TTC549 (cell line): ENCODE measurements at regions not wholly inside any gene's neighbourhood (a gene's known extent, or its start where the extent isn't known, plus 50 kb on each side); places are given as distances from the start of the nearest gene placed in this dataset.
"Not testable (repeated sequence)": the region's sequence is repeated elsewhere in the genome, so short reads cannot be mapped to it uniquely, and the experiment has no call there.

Experiments used
- FAIRE-seq: peaks from 2 replicates; lab custom pipeline; 2012; peaks lifted over from hg19 to GRCh38; lab: Jason Lieb, UNC

DNA sequence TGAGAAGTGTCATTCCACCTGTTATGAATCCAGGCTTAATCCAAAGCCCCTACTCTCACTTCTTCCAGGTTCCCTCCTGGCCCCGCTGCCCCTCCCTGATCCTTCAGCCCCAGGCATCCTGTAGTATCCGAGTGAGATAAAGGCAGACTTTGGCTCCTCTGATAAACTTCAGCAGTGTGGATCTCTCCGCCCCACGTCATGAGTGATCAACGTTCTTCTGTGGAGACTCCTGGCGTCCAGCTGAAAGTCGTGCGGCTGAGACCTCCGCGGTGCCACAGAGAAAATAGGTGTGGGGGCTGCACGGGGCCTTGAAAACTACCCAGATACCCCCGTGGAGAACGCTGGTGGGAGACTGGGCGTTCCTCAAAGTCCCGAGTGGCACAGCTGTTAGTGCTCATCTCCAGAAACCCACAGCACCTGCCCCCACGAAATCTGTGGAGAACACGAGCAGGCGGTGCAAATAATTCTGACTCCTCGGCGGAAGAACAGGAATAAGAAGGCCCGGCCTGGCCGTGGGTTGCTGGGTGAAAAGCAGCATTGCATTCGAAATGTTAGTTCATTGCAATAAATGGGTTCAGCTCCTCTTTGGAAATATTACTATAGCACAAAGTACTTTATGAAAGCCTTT is 180.0 kb upstream of the RGS6 start:
- no peak for FAIRE-seq

DNA sequence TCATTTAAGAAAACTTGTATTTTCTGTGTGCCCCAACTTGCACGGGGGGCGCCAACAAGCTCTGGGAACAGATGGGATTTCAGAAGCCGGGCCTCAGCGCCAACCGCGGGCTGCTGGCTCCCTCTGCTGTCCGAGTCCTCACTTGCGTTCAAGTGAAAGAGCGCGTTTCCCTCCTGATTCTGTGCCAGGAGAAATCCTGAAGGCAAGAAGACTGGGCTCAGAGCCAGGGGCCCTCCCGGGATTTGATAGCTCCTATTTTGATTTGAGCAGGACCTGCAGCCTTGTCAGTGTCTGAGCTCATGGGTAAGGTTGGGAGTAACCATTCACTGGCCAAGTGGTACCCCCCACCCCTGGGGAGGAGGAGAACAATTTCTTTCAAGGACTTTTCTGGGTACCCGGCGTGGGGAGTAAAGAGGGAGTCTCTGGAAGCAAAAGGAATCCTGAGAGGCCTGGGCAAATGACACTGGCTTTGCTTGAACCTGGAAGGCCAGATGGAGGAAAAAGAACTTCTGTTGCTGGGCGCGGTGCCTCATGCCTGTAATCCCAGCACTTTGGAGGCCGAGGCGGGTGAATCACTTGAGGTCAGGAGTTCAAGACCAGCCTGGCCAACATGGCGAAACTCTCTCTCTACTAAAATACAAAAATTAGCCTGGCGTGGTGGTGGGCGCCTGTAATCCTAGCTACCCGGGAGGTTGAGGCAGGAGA is 179.0 kb upstream of the RGS6 start:
- FAIRE-seq = no peak

GRCh38 chr14:71753976-71754375 is 178.3 kb upstream of the RGS6 start:
- no peak for FAIRE-seq

DNA sequence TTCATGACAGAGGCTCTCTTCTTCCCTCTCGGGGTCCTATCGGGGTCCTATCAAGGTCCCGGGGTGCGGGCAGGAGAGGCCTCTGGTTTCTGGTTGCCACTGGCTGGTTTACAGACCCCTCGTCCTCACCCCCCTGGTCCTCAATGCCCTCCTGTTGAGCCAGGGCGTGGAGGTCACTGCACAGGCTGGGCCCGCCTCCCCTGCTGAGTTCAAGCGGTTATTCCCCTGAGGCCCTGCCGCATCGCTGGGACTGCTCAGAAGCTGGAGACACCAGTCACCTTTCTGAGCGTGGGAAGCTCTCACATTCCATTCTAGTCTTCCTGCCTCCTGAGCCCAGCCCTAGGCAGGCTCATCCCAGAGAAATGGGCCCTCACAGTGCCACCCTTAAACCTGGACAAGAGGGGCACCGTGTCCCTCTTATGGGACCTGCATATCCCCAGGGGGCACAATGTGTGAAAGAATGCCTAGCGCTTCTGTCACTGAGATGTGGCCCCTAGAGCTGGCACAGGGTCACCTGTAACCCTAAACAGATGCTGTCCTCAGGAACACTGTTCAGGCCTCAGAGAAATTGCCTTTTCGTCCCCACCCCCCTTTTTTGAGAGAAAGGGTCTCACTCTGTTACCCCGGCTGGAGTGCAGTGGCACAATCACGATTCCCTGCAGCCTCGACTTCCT is 177.7 kb upstream of the RGS6 start:
- FAIRE-seq = no peak

DNA sequence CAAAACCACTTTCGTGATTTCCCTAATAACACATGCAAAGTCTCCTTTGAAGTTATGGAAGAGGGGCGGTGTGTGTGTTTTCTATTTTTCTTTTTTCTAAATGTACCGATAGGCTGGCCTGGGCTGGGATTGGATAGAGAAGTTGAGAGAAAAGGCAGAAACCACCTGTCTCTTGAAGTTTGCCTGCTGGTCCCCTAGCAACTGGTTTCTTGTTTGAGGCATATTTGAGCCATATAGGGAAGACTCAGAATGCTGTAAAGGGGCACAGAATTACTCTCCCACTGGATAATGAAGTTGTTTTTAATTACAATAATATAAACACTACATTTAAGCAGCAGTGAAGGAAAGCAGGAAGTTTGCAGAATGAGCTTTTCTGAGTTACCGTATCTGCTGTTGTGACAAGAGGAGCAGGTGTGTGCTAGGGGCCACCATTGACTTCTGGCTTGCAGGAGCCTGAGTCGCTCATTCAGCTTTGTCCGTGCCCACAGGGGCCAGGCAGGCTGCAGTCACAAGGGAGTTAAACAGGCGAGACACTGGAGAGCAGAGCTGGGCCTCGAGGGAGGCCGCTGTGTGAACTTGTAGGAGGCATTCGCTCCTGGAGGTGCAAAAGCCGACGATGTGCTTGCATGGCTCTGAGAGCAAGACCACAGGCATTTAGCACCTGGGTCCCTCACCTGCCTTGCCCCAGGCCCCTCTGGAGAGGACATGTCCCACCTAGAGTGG is 173.8 kb upstream of the RGS6 start:
- FAIRE-seq = no peak

GRCh38 chr14:71762575-71762974 is 169.7 kb upstream of the RGS6 start:
- FAIRE-seq = no peak

- no peak for FAIRE-seq
These were observed 167.4 kb upstream of the RGS6 start for GRCh38 chr14:71764701-71765382.

DNA sequence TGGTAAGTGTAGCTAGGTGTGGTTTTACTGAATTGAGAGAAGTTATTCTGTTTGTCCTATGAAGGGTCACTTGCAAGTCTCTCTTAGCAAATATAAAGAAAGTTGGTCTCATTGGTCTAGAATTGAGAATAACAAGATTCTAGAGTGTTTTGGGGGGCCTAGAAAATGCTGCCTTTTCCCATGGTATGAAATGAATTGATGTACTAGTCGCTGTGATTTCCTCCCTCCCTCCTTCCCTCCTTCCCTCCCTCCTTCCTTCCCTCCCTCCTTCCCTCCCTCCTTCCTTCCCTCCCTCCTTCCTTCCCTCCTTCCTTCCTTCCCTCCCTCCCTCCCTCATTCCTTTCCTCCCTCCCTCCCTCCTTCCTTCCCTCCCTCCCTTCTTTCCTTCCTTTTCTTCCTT is 166.7 kb upstream of the RGS6 start:
- no peak for FAIRE-seq

DNA sequence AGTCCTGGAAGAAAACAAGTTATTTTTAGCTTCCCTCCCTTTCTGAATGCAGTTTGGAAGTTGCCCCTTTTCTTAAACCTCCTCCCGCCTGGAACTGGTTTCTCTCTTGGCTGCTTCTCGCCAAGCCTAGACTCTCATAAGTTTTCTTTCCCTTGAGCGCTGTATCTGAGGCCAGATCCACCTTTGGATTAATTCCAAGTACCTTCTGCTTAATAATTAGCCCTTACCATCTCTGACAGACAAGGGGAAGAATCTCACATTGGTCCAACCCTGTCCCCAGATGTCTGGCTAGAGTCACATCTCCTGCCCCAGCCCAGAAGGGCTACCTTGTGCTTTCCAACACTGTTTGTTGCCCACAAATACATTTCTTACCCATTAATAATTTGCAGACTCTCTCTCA is 161.8 kb upstream of the RGS6 start:
- FAIRE-seq = no peak

GRCh38 chr14:71771421-71771820 is 160.8 kb upstream of the RGS6 start:
- FAIRE-seq = not testable (repeated sequence)

- FAIRE-seq = not testable (repeated sequence)
These were observed 160.2 kb upstream of the RGS6 start for GRCh38 chr14:71771996-71772395.

GRCh38 chr14:71773898-71774481 is 158.2 kb upstream of the RGS6 start:
- no peak for FAIRE-seq

DNA sequence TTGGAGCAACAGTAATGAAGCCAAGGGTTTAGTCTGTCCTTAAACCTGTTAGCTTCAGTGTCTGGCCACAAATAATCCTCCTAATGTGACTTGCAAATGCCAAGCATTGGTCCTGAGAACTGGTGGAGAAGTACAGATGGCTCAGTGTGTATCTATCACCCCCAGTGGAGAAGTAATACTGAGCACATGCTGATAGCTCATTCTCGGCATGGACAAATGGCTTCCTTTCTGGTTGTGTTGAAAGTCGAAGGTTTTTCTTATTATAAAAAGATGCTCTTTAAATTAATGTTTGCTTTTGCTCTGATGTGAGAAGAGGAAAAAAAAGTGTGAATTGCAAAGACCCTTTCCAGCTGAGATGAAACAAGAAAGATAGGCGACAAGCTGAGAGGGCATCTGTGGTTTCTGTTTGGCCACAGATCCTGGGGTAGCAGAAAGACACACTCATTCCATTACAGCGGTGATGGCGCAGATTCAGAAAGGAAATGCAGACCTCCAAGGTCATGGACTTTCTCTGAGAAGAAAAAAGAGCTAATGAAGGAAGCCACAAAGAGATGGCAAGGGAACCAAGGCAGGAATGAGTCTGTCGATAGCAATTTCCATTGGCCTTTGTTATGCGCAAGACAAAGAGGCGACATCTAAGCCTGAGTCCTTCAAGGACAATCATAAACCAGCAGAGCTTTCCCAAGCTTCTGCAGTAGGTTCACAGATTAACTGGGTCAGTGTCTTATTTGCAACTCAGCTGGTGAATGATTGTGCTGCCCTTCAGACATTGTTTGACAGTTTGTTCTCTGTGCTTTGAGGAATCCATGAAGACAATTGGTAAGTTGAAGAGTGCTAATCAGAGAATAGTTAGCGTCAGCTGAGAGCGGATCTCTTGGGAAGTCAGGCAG is 155.5 kb upstream of the RGS6 start:
- no peak for FAIRE-seq

GRCh38 chr14:71780075-71780474 is 152.2 kb upstream of the RGS6 start:
- no peak for FAIRE-seq

DNA sequence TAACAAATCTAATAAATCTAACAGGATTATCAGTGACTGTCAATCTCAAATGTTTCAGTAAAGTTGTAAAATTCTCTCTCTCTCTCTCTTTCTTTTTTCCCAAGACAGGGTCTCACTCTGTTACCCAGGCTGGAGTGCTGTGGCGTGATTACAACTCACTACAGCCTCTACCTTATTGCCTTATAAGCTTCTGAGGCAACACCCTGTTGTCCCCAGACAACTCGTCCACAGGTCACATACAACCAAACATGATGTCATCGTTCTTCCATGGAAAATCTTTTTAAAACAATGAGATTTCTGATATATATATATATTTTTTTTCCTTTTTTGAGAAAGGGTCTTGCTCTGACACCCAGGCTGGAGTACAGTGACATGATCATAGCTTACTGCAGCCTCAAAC is 151.4 kb upstream of the RGS6 start:
- FAIRE-seq = no peak

DNA sequence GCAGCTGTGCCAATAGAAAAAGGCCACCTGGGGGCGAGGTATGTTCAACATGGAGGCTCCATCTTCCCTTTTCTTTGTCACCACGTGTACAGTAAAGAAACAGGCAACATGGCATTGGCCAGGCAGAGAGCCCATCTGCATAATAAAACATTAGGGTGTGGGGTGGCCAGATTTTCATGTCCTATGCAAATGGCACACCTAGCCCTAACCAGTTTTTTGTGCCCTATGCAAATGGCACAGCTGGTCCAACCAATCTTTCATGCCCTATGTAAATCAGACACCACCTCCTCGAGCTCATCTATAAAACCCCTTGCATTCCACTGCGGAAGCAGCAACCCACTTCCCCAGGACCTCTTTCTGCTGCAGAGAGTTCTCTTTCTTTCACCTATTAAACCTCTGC is 149.1 kb upstream of the RGS6 start:
- FAIRE-seq = no peak

DNA sequence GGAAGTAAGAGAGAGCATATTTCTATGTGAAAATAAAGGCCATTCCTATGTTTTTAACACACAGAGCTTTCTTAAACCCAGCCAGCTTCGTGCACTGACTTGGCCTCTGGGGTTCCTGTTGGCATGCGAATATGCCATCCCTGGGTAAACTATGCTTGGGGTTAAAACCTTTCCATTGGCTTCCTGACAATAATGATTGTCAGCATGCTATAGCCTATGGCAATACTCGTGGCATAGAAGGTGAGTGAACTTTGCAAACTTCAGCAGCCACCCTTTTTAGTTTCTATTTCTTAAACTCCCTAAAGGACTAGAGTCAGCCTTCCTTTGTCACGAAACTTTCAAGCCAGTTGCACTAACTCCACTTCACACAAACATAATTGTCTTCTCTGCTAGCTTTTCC is 148.4 kb upstream of the RGS6 start:
- no peak for FAIRE-seq

GRCh38 chr14:71789005-71789404 is 143.2 kb upstream of the RGS6 start:
- no peak for FAIRE-seq

DNA sequence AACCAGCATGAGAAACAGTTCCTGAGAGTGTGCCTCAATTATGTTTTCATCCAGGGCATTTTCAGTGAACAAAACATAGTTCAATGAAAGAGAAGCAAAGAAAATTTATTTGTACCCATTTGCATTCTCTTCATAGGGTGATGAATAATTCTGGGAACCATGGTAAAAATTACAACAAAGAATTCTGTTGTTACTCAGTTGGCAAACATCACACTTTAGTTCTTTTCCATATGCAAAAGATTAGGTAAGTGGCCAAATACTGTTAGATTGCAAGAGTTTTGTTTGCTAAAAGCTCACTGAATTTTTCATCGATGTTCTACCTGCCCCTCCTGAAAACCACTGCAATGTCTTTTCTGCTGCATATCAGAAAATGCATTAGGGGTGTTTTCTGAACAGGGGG is 132.4 kb upstream of the RGS6 start:
- no peak for FAIRE-seq

- FAIRE-seq = no peak
These were observed 131.4 kb upstream of the RGS6 start for GRCh38 chr14:71800878-71801277.
